Panc1 (cell line): ENCODE measurements at regions not wholly inside any gene's neighbourhood (a gene's known extent, or its start where the extent isn't known, plus 50 kb on each side); places are given as distances from the start of the nearest gene placed in this dataset.

ENCODE experiments used
- ATAC-seq: fragments of 200-7000 bp; cut with Tn5 transposase; 2 replicates; pipeline ENCODE4 v1.9.1; 2020; ENCODE audit warnings: mild to moderate bottlenecking, moderate library complexity
- BruUV-seq: library from RNA; stranded (reverse); fragments of 400-500 nt; replicated peaks from 2 replicates; lab custom pipeline; 2021; lab: Mats Ljungman, UMichigan
- CTCF ChIA-PET: fragments of 300-600 bp; sonication (Branson Sonifier 250); formaldehyde crosslinking; loops from one replicate; lab custom pipeline; 2022; ENCODE audit warnings: antibody characterized with exemption; lab: Charles Lee
- POLR2A ChIA-PET: fragments of 300-600 bp; sonication (Branson Sonifier 250); formaldehyde crosslinking; loops from one replicate; lab custom pipeline; 2022; ENCODE audit warnings: antibody characterized with exemption; lab: Charles Lee
- DNase-seq: peaks from one replicate; pipeline ENCODE4 v3.0.0-alpha.2; 2010; ENCODE audit warnings: low read depth, low spot score
- H3K27ac ChIP-seq: 2 replicates; pipeline ENCODE4 v1.5.1; 2011; ENCODE audit warnings: mild to moderate bottlenecking, low read length, inconsistent platforms
- H3K27me3 ChIP-seq: fragments of 200-500 bp; sonication (Bioruptor generic); 2 replicates; pipeline ENCODE4 v1.6.0; 2014; ENCODE audit warnings: low read length, inconsistent platforms; ENCODE audit not compliant: control insufficient read depth, insufficient read depth
- H3K36me3 ChIP-seq: fragments of 200-500 bp; sonication (Bioruptor generic); 2 replicates; pipeline ENCODE4 v1.5.1; 2014; ENCODE audit warnings: inconsistent platforms, mild to moderate bottlenecking, low read length, moderate library complexity; ENCODE audit not compliant: control insufficient read depth, insufficient read depth
- H3K4me1 ChIP-seq: 2 replicates; pipeline ENCODE4 v1.5.1; 2011; ENCODE audit warnings: inconsistent platforms, mild to moderate bottlenecking, low read length, moderate library complexity; ENCODE audit not compliant: control insufficient read depth, insufficient read depth
- H3K4me3 ChIP-seq, 2 experiments: 2 replicates each; pipeline ENCODE4 v1.5.1; 2011 to 2012; ENCODE audit warnings: low read depth in 2 of 2, low read length in 2 of 2, mild to moderate bottlenecking in 2 of 2, inconsistent platforms in 1 of 2, moderate library complexity in 1 of 2
- H3K9me3 ChIP-seq: fragments of 200-500 bp; sonication (Bioruptor generic); 2 replicates; pipeline ENCODE4 v1.5.1; 2014; ENCODE audit warnings: low read depth, mild to moderate bottlenecking, inconsistent platforms, low read length, moderate library complexity; ENCODE audit not compliant: control insufficient read depth, insufficient read depth
- CTCF ChIP-seq: fragments of 450-650 bp; IDR thresholded peaks from 2 replicates; pipeline ENCODE4 v1.5.1; 2017; ENCODE audit warnings: mild to moderate bottlenecking
- POLR2AphosphoS5 ChIP-seq: IDR thresholded peaks from 2 replicates; pipeline ENCODE4 v1.6.1; 2012; ENCODE audit warnings: mild to moderate bottlenecking, low read depth, low read length, moderate library complexity
- REST ChIP-seq, 2 experiments: IDR thresholded peaks; 2 replicates each; pipeline ENCODE4 v1.6.1; 2011 to 2012; ENCODE audit warnings: low read depth in 2 of 2, control low read depth in 1 of 2, low read length in 1 of 2, mild to moderate bottlenecking in 1 of 2, moderate library complexity in 1 of 2; ENCODE audit not compliant: insufficient read depth in 1 of 2
- SIN3A ChIP-seq: IDR thresholded peaks from 2 replicates; pipeline ENCODE4 v1.6.1; 2012; ENCODE audit warnings: low read depth, mild to moderate bottlenecking, low read length, moderate library complexity, borderline replicate concordance; ENCODE audit not compliant: insufficient read depth
- TCF7L2 ChIP-seq: IDR thresholded peaks from 2 replicates; pipeline ENCODE4 v1.6.1; 2011; ENCODE audit warnings: mild to moderate bottlenecking, low read depth, low read length, inconsistent platforms
- in situ Hi-C: cut with HindIII; loops from 2 replicates; pipeline ENCODE4 v1.10.0; 2016; ENCODE audit warnings: low sequenced_read_pairs, low pct_unique_long_range_greater_than_20kb
- intact Hi-C: fragments of 100-400 bp; cut with micrococcal nuclease; formaldehyde crosslinking; loops from one replicate; pipeline ENCODE4 v1.10.0; 2022; ENCODE audit not compliant: unreplicated experiment

- in situ Hi-C loops (no loop called here), intact Hi-C loops (no loop called here)
- no peaks in the 10 kb centered on the region for H3K36me3 ChIP-seq
- TF ChIP-seq TCF7L2 (no peak), REST (IDR thresholded peaks at IDR 0.05; ENCODE audit: insufficient read depth in 1 of 2, low read depth in 2 of 2, low read length in 1 of 2) (no peak), POLR2AphosphoS5 (no peak), SIN3A (no peak), CTCF (no peak)
- no peaks in the 10 kb centered on the region for H3K4me1 ChIP-seq
- no peaks in the 10 kb centered on the region for H3K27me3 ChIP-seq
- no peak overlapping the region for H3K27ac ChIP-seq
- no peaks in the 10 kb centered on the region for H3K9me3 ChIP-seq
- H3K4me3 ChIP-seq = no peak overlapping the region
- CTCF ChIA-PET = no interaction called here
- POLR2A ChIA-PET = no interaction called here
- DNase-seq (no peak), ATAC-seq (no peak)
- no TSS peak for BruUV-seq
Observed at GRCh38 chr12:126708492-126708896, 1558.5 kb upstream of the TMEM132C start.

- Histone ChIP-seq H3K27ac (no peak overlapping the region), H3K27me3 (no peaks in the 10 kb centered on the region), H3K36me3 (no peaks in the 10 kb centered on the region), H3K4me1 (no peaks in the 10 kb centered on the region), H3K4me3 (no peak overlapping the region), H3K9me3 (no peaks in the 10 kb centered on the region)
- DNase-seq = no peak
- in situ Hi-C loops = no loop called here
- ChIA-PET CTCF (interaction anchor here (0.5 kb wide), 1 partner anchor 13 kb away, joined by 6 read pairs; no protein-coding TSS in a partner anchor), POLR2A (no interaction called here)
- intact Hi-C loops = no loop called here
- BruUV-seq = no TSS peak
- TF ChIP-seq TCF7L2 = no peak
- TF ChIP-seq SIN3A = no peak
- TF ChIP-seq REST (IDR thresholded peaks at IDR 0.05; ENCODE audit: insufficient read depth in 1 of 2, low read depth in 2 of 2, low read length in 1 of 2) = no peak
- no peak for ATAC-seq
Observed at GRCh38 chr12:126718365-126718764, 1548.6 kb upstream of the TMEM132C start.
